HEK293 (cell line): ENCODE measurements at regions not wholly inside any gene's neighbourhood (a gene's known extent, or its start where the extent isn't known, plus 50 kb on each side); places are given as distances from the start of the nearest gene placed in this dataset.
A peak's percentile ranks its signal among the peaks of the same experiment; 100 is the strongest.

Experiments
- CTCF ChIA-PET: fragments of 350-600 bp; formaldehyde crosslinking; extraction: SDS; loops from one replicate; lab custom pipeline; 2021; ENCODE audit warnings: antibody characterized with exemption; lab: Yijun Ruan, JAX
- POLR2A ChIA-PET: fragments of 300-600 bp; formaldehyde crosslinking; extraction: SDS; loops from one replicate; lab custom pipeline; 2020; ENCODE audit warnings: antibody characterized with exemption, inconsistent platforms; lab: Yijun Ruan, JAX
- H3K27ac ChIP-seq: fragments of 200-500 bp; sonication (Bioruptor generic); 2 replicates; pipeline ENCODE4 v1.5.1; 2014; ENCODE audit warnings: low read depth, low read length, control low read depth, inconsistent platforms; ENCODE audit errors: extremely low read depth
- H3K36me3 ChIP-seq, 2 experiments: fragments of 200-500 bp in 1 of 2; sonication (Bioruptor generic) in 1 of 2; 1 replicate in 1 of 2; 2 replicates in 1 of 2; pipeline ENCODE4 v1.5.1; 2014 to 2017; ENCODE audit warnings: inconsistent platforms in 2 of 2, low read length in 2 of 2; ENCODE audit not compliant: control insufficient read depth in 2 of 2, insufficient read depth in 1 of 2
- H3K4me1 ChIP-seq: fragments of 200-500 bp; sonication (Bioruptor generic); 2 replicates; pipeline ENCODE4 v1.5.1; 2014; ENCODE audit warnings: mild to moderate bottlenecking, low read length, inconsistent platforms; ENCODE audit not compliant: control insufficient read depth, insufficient read depth
- H3K4me3 ChIP-seq: 2 replicates; pipeline ENCODE4 v1.5.1; 2011; ENCODE audit warnings: low read depth, mild to moderate bottlenecking, control low read depth, low read length, moderate library complexity
- H3K9me3 ChIP-seq: fragments of 200-500 bp; sonication (Bioruptor generic); 2 replicates; pipeline ENCODE4 v1.5.1; 2014; ENCODE audit warnings: low read depth, low read length, inconsistent platforms; ENCODE audit not compliant: control insufficient read depth, insufficient read depth
- EGR2 ChIP-seq: fragments of 450-650 bp; formaldehyde crosslinking; IDR thresholded peaks from 2 replicates; pipeline ENCODE4 v1.5.1; 2016; ENCODE audit warnings: low read depth, missing biosample characterization, missing genetic modification characterization
- HOXD13 ChIP-seq: sonication (generic); formaldehyde crosslinking; IDR thresholded peaks from 2 replicates; pipeline ENCODE4 v1.8.0; 2022; ENCODE audit warnings: missing genetic modification reagents, borderline replicate concordance
- KLF8 ChIP-seq: fragments of 450-650 bp; formaldehyde crosslinking; IDR thresholded peaks from 2 replicates; pipeline ENCODE4 v1.5.1; 2016; ENCODE audit warnings: missing biosample characterization, missing genetic modification characterization
- PRDM2 ChIP-seq: fragments of 450-650 bp; formaldehyde crosslinking; IDR thresholded peaks from 2 replicates; pipeline ENCODE4 v1.5.1; 2016; ENCODE audit warnings: missing biosample characterization, missing genetic modification characterization, borderline replicate concordance
- REPIN1 ChIP-seq: fragments of 450-650 bp; formaldehyde crosslinking; IDR thresholded peaks from 2 replicates; pipeline ENCODE4 v1.5.1; 2017; ENCODE audit warnings: missing biosample characterization, missing genetic modification characterization, low read depth
- SCRT2 ChIP-seq: fragments of 450-650 bp; formaldehyde crosslinking; IDR thresholded peaks from 2 replicates; pipeline ENCODE4 v1.5.1; 2016; ENCODE audit warnings: missing biosample characterization, missing genetic modification characterization
- SP2 ChIP-seq: fragments of 450-650 bp; formaldehyde crosslinking; IDR thresholded peaks from 2 replicates; pipeline ENCODE4 v1.5.1; 2016; ENCODE audit warnings: missing biosample characterization, missing genetic modification characterization
- ZFHX2 ChIP-seq: fragments of 450-650 bp; formaldehyde crosslinking; conservative IDR thresholded peaks from 2 replicates; pipeline ENCODE4 v1.5.1; 2016; ENCODE audit warnings: missing biosample characterization, missing genetic modification characterization
- ZNF112 ChIP-seq: fragments of 450-650 bp; formaldehyde crosslinking; IDR thresholded peaks from 2 replicates; pipeline ENCODE4 v1.5.0; 2017; ENCODE audit warnings: missing biosample characterization, missing genetic modification characterization
- ZNF23 ChIP-seq: fragments of 450-650 bp; formaldehyde crosslinking; IDR thresholded peaks from 2 replicates; pipeline ENCODE4 v1.5.1; 2016; ENCODE audit warnings: missing biosample characterization, missing genetic modification characterization, borderline replicate concordance
- ZNF239 ChIP-seq: fragments of 450-650 bp; formaldehyde crosslinking; IDR thresholded peaks from 2 replicates; pipeline ENCODE4 v1.5.1; 2016; ENCODE audit warnings: missing biosample characterization, missing genetic modification characterization
- ZNF26 ChIP-seq: fragments of 450-650 bp; formaldehyde crosslinking; IDR thresholded peaks from 2 replicates; pipeline ENCODE4 v1.5.1; 2016; ENCODE audit warnings: missing biosample characterization, missing genetic modification characterization
- ZNF335 ChIP-seq: fragments of 450-650 bp; formaldehyde crosslinking; conservative IDR thresholded peaks from 2 replicates; pipeline ENCODE4 v1.5.1; 2016; ENCODE audit warnings: missing biosample characterization, missing genetic modification characterization
- ZNF510 ChIP-seq: fragments of 450-650 bp; formaldehyde crosslinking; IDR thresholded peaks from 2 replicates; pipeline ENCODE4 v1.5.1; 2018; ENCODE audit warnings: mild to moderate bottlenecking, missing genetic modification characterization, missing biosample characterization; ENCODE audit not compliant: insufficient replicate concordance
- ZNF529 ChIP-seq: fragments of 450-650 bp; formaldehyde crosslinking; IDR thresholded peaks from 2 replicates; pipeline ENCODE4 v1.5.1; 2017; ENCODE audit warnings: missing genetic modification characterization, missing biosample characterization; ENCODE audit not compliant: insufficient replicate concordance
- ZNF585B ChIP-seq: fragments of 450-650 bp; formaldehyde crosslinking; IDR thresholded peaks from 2 replicates; pipeline ENCODE4 v1.5.1; 2016; ENCODE audit warnings: missing biosample characterization, missing genetic modification characterization
- ZNF768 ChIP-seq: fragments of 450-650 bp; formaldehyde crosslinking; IDR thresholded peaks from 2 replicates; pipeline ENCODE4 v1.5.1; 2018; ENCODE audit warnings: missing biosample characterization, mild to moderate bottlenecking, missing genetic modification characterization
- ZNF776 ChIP-seq: fragments of 450-650 bp; formaldehyde crosslinking; IDR thresholded peaks from 2 replicates; pipeline ENCODE4 v1.5.0; 2017; ENCODE audit warnings: missing biosample characterization, missing genetic modification characterization, borderline replicate concordance
- ZNF843 ChIP-seq: fragments of 450-650 bp; formaldehyde crosslinking; IDR thresholded peaks from 2 replicates; pipeline ENCODE4 v1.5.1; 2016; ENCODE audit warnings: missing biosample characterization, missing genetic modification characterization
- TF ChIP-seq, protein P1 (sequence below): fragments of 450-650 bp; formaldehyde crosslinking; IDR thresholded peaks from 2 replicates; pipeline ENCODE4 v1.5.1; 2016; ENCODE audit warnings: missing biosample characterization, missing genetic modification characterization, low read depth

DNA sequence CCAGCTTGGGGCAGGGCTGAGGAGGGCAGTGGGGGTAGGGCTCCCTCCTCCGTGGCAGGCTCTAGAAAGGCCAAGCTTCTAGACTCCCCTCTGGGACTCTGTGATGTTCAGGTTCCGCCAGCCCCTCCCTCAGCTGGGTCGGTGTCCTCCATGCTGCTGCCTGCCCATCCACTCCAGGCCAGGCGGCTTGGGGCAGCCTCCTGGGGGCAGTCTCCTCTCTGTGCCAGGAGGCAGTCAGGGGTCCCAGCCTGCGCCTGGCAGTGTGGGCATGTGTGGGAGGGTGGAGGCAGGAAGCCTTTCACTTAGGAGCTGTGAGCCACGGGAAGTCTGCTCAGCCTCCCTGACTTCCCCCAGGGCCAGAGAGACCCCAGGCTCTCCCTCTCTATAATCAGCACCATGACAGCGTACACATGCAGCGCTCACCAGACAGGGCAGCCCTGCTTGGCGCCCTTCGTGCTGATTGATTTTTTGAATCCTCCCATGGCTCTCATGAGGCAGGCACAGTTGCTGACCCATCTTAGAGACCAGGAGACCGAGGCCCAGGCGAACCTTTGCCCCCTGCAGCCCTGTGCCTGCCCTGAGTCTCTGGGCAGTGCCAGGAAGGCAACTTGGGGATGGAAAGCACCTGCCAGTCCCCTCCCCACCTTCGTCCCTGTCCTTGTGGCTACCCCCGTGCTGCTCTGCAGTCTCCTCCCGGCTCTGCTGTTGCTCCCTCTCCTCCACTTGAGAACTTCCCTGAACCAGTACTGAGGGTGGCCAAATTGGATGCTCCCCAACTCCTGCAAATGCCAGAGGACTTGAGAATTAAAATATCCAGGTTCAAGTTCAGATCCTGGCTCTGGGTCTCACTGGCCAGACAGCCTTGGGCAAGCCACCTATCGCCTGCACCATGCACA is 234.7 kb upstream of the GSE1 start:
- ChIA-PET POLR2A (no interaction called here), CTCF (interaction anchor here (0.5 kb wide), 1 partner anchor 46 kb away, joined by 3 read pairs; no protein-coding TSS in a partner anchor)
- no peaks in the 10 kb centered on the region for H3K9me3 ChIP-seq
- H3K36me3 ChIP-seq = peaks cover 0 to 5% of the 10 kb centered on the region in 2 experiments; a peak in 1 of 3 replicates
- H3K4me1 ChIP-seq = no peaks in the 10 kb centered on the region
- H3K4me3 ChIP-seq = no peak overlapping the region
- H3K27ac ChIP-seq = no peak overlapping the region
- TF ChIP-seq SP2 (no peak), EGR2 (peak; percentile 25; the same call in 1 of the 2 replicates), REPIN1 (no peak), ZFHX2 (tag by site-specific recombination) (peak; percentile 38), ZNF768 (tag by site-specific recombination) (no peak), ZNF335 (tag by site-specific recombination) (no peak), ZNF239 (tag by site-specific recombination) (no peak)

- POLR2A ChIA-PET = no interaction called here
- Histone ChIP-seq H3K27ac (no peak overlapping the region), H3K4me3 (no peak overlapping the region), H3K9me3 (no peaks in the 10 kb centered on the region), H3K4me1 (no peaks in the 10 kb centered on the region), H3K36me3 (peaks cover 0 to 5% of the 10 kb centered on the region in 2 experiments; a peak in 1 of 3 replicates)
- CTCF ChIA-PET = no interaction called here
- TF ChIP-seq ZNF585B (tag by site-specific recombination) (no peak), SCRT2 (tag by site-specific recombination) (no peak), ZNF776 (no peak), ZNF23 (no peak), ZNF843 (tag by site-specific recombination) (no peak)
- TF ChIP-seq, protein P1, sequence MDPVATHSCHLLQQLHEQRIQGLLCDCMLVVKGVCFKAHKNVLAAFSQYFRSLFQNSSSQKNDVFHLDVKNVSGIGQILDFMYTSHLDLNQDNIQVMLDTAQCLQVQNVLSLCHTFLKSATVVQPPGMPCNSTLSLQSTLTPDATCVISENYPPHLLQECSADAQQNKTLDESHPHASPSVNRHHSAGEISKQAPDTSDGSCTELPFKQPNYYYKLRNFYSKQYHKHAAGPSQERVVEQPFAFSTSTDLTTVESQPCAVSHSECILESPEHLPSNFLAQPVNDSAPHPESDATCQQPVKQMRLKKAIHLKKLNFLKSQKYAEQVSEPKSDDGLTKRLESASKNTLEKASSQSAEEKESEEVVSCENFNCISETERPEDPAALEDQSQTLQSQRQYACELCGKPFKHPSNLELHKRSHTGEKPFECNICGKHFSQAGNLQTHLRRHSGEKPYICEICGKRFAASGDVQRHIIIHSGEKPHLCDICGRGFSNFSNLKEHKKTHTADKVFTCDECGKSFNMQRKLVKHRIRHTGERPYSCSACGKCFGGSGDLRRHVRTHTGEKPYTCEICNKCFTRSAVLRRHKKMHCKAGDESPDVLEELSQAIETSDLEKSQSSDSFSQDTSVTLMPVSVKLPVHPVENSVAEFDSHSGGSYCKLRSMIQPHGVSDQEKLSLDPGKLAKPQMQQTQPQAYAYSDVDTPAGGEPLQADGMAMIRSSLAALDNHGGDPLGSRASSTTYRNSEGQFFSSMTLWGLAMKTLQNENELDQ = no peak
Observed at GRCh38 chr16:85379041-85380001, 233.8 kb upstream of the GSE1 start.

DNA sequence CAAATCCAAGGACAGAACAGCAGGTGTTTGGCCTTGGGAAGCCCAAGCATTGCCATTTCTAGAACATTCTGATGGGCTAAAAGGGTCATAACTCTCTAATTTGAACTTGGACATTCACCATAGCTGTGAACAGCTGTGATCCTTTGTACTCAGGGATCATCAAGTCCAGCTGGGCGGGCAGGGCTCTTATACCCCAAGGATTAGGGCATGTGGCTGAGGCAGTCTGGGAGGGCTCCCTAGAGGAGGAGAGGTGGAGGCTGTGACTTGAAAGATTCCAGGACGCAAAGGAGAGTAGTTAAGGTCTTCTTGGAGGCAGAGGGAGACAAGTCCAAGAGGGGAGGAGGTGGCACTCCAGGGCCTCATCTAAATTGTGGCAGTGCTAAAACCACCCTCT is 233.1 kb upstream of the GSE1 start:
- Histone ChIP-seq H3K4me3 (no peak overlapping the region), H3K36me3 (peaks cover 0 to 5% of the 10 kb centered on the region in 2 experiments; a peak in 1 of 3 replicates), H3K9me3 (no peaks in the 10 kb centered on the region), H3K27ac (no peak overlapping the region), H3K4me1 (no peaks in the 10 kb centered on the region)
- ChIA-PET POLR2A (no interaction called here), CTCF (interaction anchor here (0.8 kb wide), 1 partner anchor 41 kb away, joined by 3 read pairs; no protein-coding TSS in a partner anchor)
- no peak for TF ChIP-seq KLF8
- no peak for TF ChIP-seq ZNF26
- no peak for TF ChIP-seq SCRT2 (tag by site-specific recombination)
- TF ChIP-seq ZNF529 = no peak
- TF ChIP-seq ZNF112 (tag by site-specific recombination) = no peak
- no peak for TF ChIP-seq ZNF510
- TF ChIP-seq HOXD13 = no peak
- no peak for TF ChIP-seq PRDM2 (tag by site-specific recombination)
